Ishikawa (cell line): ENCODE measurements at regions not wholly inside any gene's neighbourhood (a gene's known extent, or its start where the extent isn't known, plus 50 kb on each side); places are given as distances from the start of the nearest gene placed in this dataset.

Experiments
- CEBPB ChIP-seq: IDR thresholded peaks from 2 replicates; pipeline ENCODE4 v1.6.1; 2012
- CREB1 ChIP-seq: IDR thresholded peaks from 2 replicates; pipeline ENCODE4 v1.6.1; 2012; ENCODE audit warnings: low read depth
- EGR1 ChIP-seq: IDR thresholded peaks from 2 replicates; pipeline ENCODE4 v1.6.1; 2012
- NFIC ChIP-seq: IDR thresholded peaks from 2 replicates; pipeline ENCODE4 v1.6.1; 2012
- RAD21 ChIP-seq: IDR thresholded peaks from 2 replicates; pipeline ENCODE4 v1.6.1; 2012; ENCODE audit warnings: low read depth
- REST ChIP-seq: IDR thresholded peaks from 2 replicates; pipeline ENCODE4 v1.6.1; 2012; ENCODE audit warnings: low read depth, mild to moderate bottlenecking
- TAF1 ChIP-seq: IDR thresholded peaks from 2 replicates; pipeline ENCODE4 v1.6.1; 2012; ENCODE audit warnings: low read depth, mild to moderate bottlenecking
- TCF12 ChIP-seq: IDR thresholded peaks from 2 replicates; pipeline ENCODE4 v1.6.1; 2012; ENCODE audit warnings: low read depth
- TEAD4 ChIP-seq: IDR thresholded peaks from 2 replicates; pipeline ENCODE4 v1.6.1; 2012
- USF1 ChIP-seq: IDR thresholded peaks from 2 replicates; pipeline ENCODE4 v1.6.1; 2012
- YY1 ChIP-seq: IDR thresholded peaks from 2 replicates; pipeline ENCODE4 v1.6.1; 2012; ENCODE audit warnings: low read depth
- ZBTB7A ChIP-seq: IDR thresholded peaks from 2 replicates; pipeline ENCODE4 v1.6.1; 2012; ENCODE audit warnings: low read depth

GRCh38 chr9:19651681-19652080 is 137.2 kb downstream of the SLC24A2 start:
- TF ChIP-seq USF1: no peak
- no peak for TF ChIP-seq REST
- TF ChIP-seq TAF1: no peak
- no peak for TF ChIP-seq CEBPB
- TF ChIP-seq YY1: no peak
- TF ChIP-seq TEAD4: no peak
- TF ChIP-seq EGR1: no peak
- TF ChIP-seq CREB1: no peak
- no peak for TF ChIP-seq NFIC
- no peak for TF ChIP-seq RAD21
- no peak for TF ChIP-seq ZBTB7A
- no peak for TF ChIP-seq TCF12
